SH-SY5Y (cell line): ENCODE measurements at regions not wholly inside any gene's neighbourhood (a gene's known extent, or its start where the extent isn't known, plus 50 kb on each side); places are given as distances from the start of the nearest gene placed in this dataset.

Experiments used
- GATA2 ChIP-seq: IDR thresholded peaks from 2 replicates; pipeline ENCODE4 v1.6.1; 2011; ENCODE audit warnings: mild to moderate bottlenecking, low read depth, low read length
- GATA3 ChIP-seq: IDR thresholded peaks from 2 replicates; pipeline ENCODE4 v1.6.1; 2011; ENCODE audit warnings: low read depth, mild to moderate bottlenecking, low read length, moderate library complexity

DNA sequence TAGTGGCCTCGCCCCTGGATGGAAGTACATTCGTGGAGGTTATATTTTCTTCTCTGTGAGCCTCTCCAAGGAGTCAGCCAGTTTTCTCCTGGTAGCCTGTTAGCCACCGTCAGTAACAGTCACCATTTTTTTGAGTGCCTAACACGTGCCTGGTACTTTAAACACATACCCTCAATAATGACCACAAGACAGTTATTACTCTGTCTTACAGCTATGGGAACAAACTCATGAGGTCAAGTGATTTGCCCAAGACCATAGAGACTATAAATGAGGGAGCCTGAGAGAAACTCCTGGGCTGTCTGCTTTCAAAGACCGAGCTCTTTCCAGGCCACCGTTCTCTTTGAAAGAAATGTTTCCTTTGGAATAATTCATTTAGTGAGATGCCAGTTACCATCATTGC is 90.4 kb downstream of the PALM2AKAP2 start:
- TF ChIP-seq GATA2 (no peak), GATA3 (no peak)
